ENCODE measurements at regions not wholly inside any gene's neighbourhood (a gene's known extent, or its start where the extent isn't known, plus 50 kb on each side); places are given as distances from the start of the nearest gene placed in this dataset.

- no peak for TF ChIP-seq CTCF (IDR thresholded peaks at IDR 0.05)
- ATAC-seq, result no peak
- no peak for DNase-seq
- Mint-ChIP-seq H3K36me3 (ENCODE audit: low read depth) (no peaks in the 10 kb centered on the region), H3K27me3 (peaks cover 15% of the 10 kb centered on the region), H3K4me1 (ENCODE audit: low read depth) (no peaks in the 10 kb centered on the region), H3K9me3 (no peaks in the 10 kb centered on the region), H3K27ac (no peak overlapping the region), H3K4me3 (no peak overlapping the region)
- POLR2A ChIA-PET, result interaction anchor here (0.6 kb wide), 1 partner anchor 24 kb away, joined by 5 read pairs; no protein-coding TSS in a partner anchor
- intact Hi-C loops (cut with micrococcal nuclease), result no loop called here
- CTCF ChIA-PET, result interaction anchor here (0.9 kb wide), 1 partner anchor 11 kb away, joined by 3 read pairs; no protein-coding TSS in a partner anchor
These were observed 342.7 kb downstream of the DIRAS2 start for GRCh38 chr9:90299968-90300367.

- POLR2A ChIA-PET, result interaction anchor here (0.6 kb wide), 2 partner anchors 25 to 1286 kb away, joined by 3 to 5 read pairs; no protein-coding TSS in a partner anchor
- Mint-ChIP-seq H3K9me3 (no peaks in the 10 kb centered on the region), H3K4me3 (no peak overlapping the region), H3K27me3 (peaks cover 16% of the 10 kb centered on the region), H3K27ac (no peak overlapping the region), H3K4me1 (ENCODE audit: low read depth) (no peaks in the 10 kb centered on the region), H3K36me3 (ENCODE audit: low read depth) (no peaks in the 10 kb centered on the region)
- DNase-seq, result no peak
- no peak for TF ChIP-seq CTCF (IDR thresholded peaks at IDR 0.05)
- CTCF ChIA-PET, result interaction anchor here (0.9 kb wide), 1 partner anchor 10 kb away, joined by 3 read pairs; no protein-coding TSS in a partner anchor
- intact Hi-C loops (cut with micrococcal nuclease), result no loop called here
- no peak for ATAC-seq
These were observed 341.9 kb downstream of the DIRAS2 start for GRCh38 chr9:90300611-90301276.

- DNase-seq (no peak), ATAC-seq (no peak)
- intact Hi-C loops (cut with micrococcal nuclease), result no loop called here
- TF ChIP-seq CTCF (IDR thresholded peaks at IDR 0.05), result no peak
- Mint-ChIP-seq H3K27ac (no peak overlapping the region), H3K27me3 (peaks cover 14% of the 10 kb centered on the region), H3K4me1 (ENCODE audit: low read depth) (no peaks in the 10 kb centered on the region), H3K4me3 (no peak overlapping the region), H3K36me3 (ENCODE audit: low read depth) (no peaks in the 10 kb centered on the region), H3K9me3 (no peaks in the 10 kb centered on the region)
- ChIA-PET POLR2A (no interaction called here), CTCF (no interaction called here)
These were observed 341.4 kb downstream of the DIRAS2 start for GRCh38 chr9:90301277-90301653.

- no peak overlapping the region for H3K4me3 Mint-ChIP-seq
- intact Hi-C loops (cut with micrococcal nuclease), result no loop called here
- TF ChIP-seq CTCF (IDR thresholded peaks at IDR 0.05), result no peak
- no peak overlapping the region for H3K27ac Mint-ChIP-seq
- POLR2A ChIA-PET, result no interaction called here
- H3K27me3 Mint-ChIP-seq, result peaks cover 12% of the 10 kb centered on the region
- DNase-seq (no peak), ATAC-seq (no peak)
- no peaks in the 10 kb centered on the region for H3K36me3 Mint-ChIP-seq (ENCODE audit: low read depth)
- H3K9me3 Mint-ChIP-seq, result no peaks in the 10 kb centered on the region
- H3K4me1 Mint-ChIP-seq (ENCODE audit: low read depth), result no peaks in the 10 kb centered on the region
- CTCF ChIA-PET, result no interaction called here
These were observed 339.0 kb downstream of the DIRAS2 start for GRCh38 chr9:90303655-90304054.

GRCh38 chr9:90306158-90306557, 336.5 kb downstream of the DIRAS2 start:
- Mint-ChIP-seq H3K4me1 (ENCODE audit: low read depth) (no peaks in the 10 kb centered on the region), H3K27me3 (peaks cover 12% of the 10 kb centered on the region), H3K9me3 (no peaks in the 10 kb centered on the region), H3K4me3 (no peak overlapping the region), H3K36me3 (ENCODE audit: low read depth) (no peaks in the 10 kb centered on the region), H3K27ac (no peak overlapping the region)
- intact Hi-C loops (cut with micrococcal nuclease), result no loop called here
- no peak for TF ChIP-seq CTCF (IDR thresholded peaks at IDR 0.05)
- ATAC-seq, result no peak
- CTCF ChIA-PET, result no interaction called here
- DNase-seq, result no peak
- POLR2A ChIA-PET, result no interaction called here

Data from activated CD8-positive, alpha-beta T cell treated with anti-CD3 and anti-CD28 coated beads for 36 hours (primary cell).